Neuronal stem cell (in vitro differentiated cells): ENCODE measurements at regions not wholly inside any gene's neighbourhood (a gene's known extent, or its start where the extent isn't known, plus 50 kb on each side); places are given as distances from the start of the nearest gene placed in this dataset.
"Not testable (repeated sequence)": the region's sequence is repeated elsewhere in the genome, so short reads cannot be mapped to it uniquely, and the experiment has no call there.

Source experiments
- DNase-seq: peaks from one replicate; pipeline ENCODE4 v3.0.0-alpha.2; 2013; ENCODE audit warnings: low spot score
- H2AFZ ChIP-seq: one replicate; pipeline ENCODE4 v1.6.1; 2013; ENCODE audit warnings: mild to moderate bottlenecking, low read length, inconsistent platforms
- H2AK5ac ChIP-seq: 2 replicates; pipeline ENCODE4 v1.6.1; 2013; ENCODE audit warnings: low read depth, mild to moderate bottlenecking, inconsistent platforms, low read length, moderate library complexity, mixed read lengths
- H2BK120ac ChIP-seq: 2 replicates; pipeline ENCODE4 v1.6.1; 2013; ENCODE audit warnings: low read depth, mild to moderate bottlenecking, inconsistent platforms, low read length, moderate library complexity, mixed read lengths
- H2BK12ac ChIP-seq: one replicate; pipeline ENCODE4 v1.6.1; 2013; ENCODE audit warnings: low read length, inconsistent platforms
- H2BK15ac ChIP-seq: 2 replicates; pipeline ENCODE4 v1.6.1; 2013; ENCODE audit warnings: mild to moderate bottlenecking, low read length, inconsistent platforms, mixed read lengths
- H2BK5ac ChIP-seq: one replicate; pipeline ENCODE4 v1.6.1; 2013; ENCODE audit warnings: inconsistent platforms, mild to moderate bottlenecking, low read length, moderate library complexity
- H3K14ac ChIP-seq: one replicate; pipeline ENCODE4 v1.6.1; 2013; ENCODE audit warnings: low read length, inconsistent platforms
- H3K18ac ChIP-seq: 2 replicates; pipeline ENCODE4 v1.6.1; 2013; ENCODE audit warnings: low read length, inconsistent platforms
- H3K23ac ChIP-seq: 2 replicates; pipeline ENCODE4 v1.6.1; 2013; ENCODE audit warnings: low read depth, mild to moderate bottlenecking, mixed read lengths, low read length, inconsistent platforms; ENCODE audit not compliant: poor library complexity
- H3K27ac ChIP-seq: replicated peaks from 3 replicates; pipeline ENCODE4 v1.5.1; 2013; ENCODE audit warnings: low read length, inconsistent platforms
- H3K27me3 ChIP-seq, 3 experiments: 2 replicates each; pipeline ENCODE4 v1.6.1; 2013; ENCODE audit warnings: low read length in 3 of 3, mild to moderate bottlenecking in 2 of 3, inconsistent platforms in 1 of 3, low read depth in 1 of 3, mixed read lengths in 1 of 3, moderate library complexity in 1 of 3; ENCODE audit not compliant: control insufficient read depth in 3 of 3, insufficient read depth in 3 of 3
- H3K36me3 ChIP-seq, 2 donors: replicated peaks in 1 of 2; 2 replicates each; pipeline ENCODE4 v1.6.1; 2013; ENCODE audit warnings: low read length in 2 of 2; ENCODE audit not compliant: control insufficient read depth in 2 of 2, insufficient read depth in 2 of 2
- H3K4ac ChIP-seq: 2 replicates; pipeline ENCODE4 v1.6.1; 2013; ENCODE audit warnings: inconsistent platforms, mild to moderate bottlenecking, low read length, moderate library complexity
- H3K4me1 ChIP-seq, 2 donors: 1 replicate in 1 of 2; 2 replicates in 1 of 2; pipeline ENCODE4 v1.6.1; 2013; ENCODE audit warnings: low read length in 2 of 2, low read depth in 1 of 2; ENCODE audit not compliant: control insufficient read depth in 2 of 2, insufficient read depth in 1 of 2
- H3K4me2 ChIP-seq: one replicate; pipeline ENCODE4 v1.6.1; 2013; ENCODE audit warnings: mild to moderate bottlenecking, low read length, inconsistent platforms; ENCODE audit not compliant: insufficient read depth, poor library complexity, severe bottlenecking
- H3K4me3 ChIP-seq, 2 donors: 2 replicates each; pipeline ENCODE4 v1.5.1; 2013; ENCODE audit warnings: low read length in 2 of 2, mild to moderate bottlenecking in 2 of 2, inconsistent platforms in 1 of 2, moderate library complexity in 1 of 2
- H3K79me1 ChIP-seq: one replicate; pipeline ENCODE4 v1.6.1; 2013; ENCODE audit warnings: low read depth, mild to moderate bottlenecking, inconsistent platforms, low read length, moderate library complexity
- H3K9ac ChIP-seq: one replicate; pipeline ENCODE4 v1.6.1; 2013; ENCODE audit warnings: mild to moderate bottlenecking, low read depth, low read length, inconsistent platforms; ENCODE audit not compliant: poor library complexity
- H3K9me3 ChIP-seq, 2 donors: replicated peaks in 1 of 2; 2 replicates each; pipeline versions ENCODE3 to v1.6.1; 2013; ENCODE audit warnings: low read length in 2 of 2, mild to moderate bottlenecking in 2 of 2, inconsistent platforms in 1 of 2, low read depth in 1 of 2, mixed read lengths in 1 of 2, moderate library complexity in 1 of 2; ENCODE audit not compliant: control insufficient read depth in 2 of 2, insufficient read depth in 1 of 2
- H4K8ac ChIP-seq: one replicate; pipeline ENCODE4 v1.6.1; 2013; ENCODE audit warnings: low read depth, mild to moderate bottlenecking, inconsistent platforms, low read length, moderate library complexity
- H4K91ac ChIP-seq: one replicate; pipeline ENCODE4 v1.6.1; 2013; ENCODE audit warnings: low read length, low read depth, mild to moderate bottlenecking, inconsistent platforms; ENCODE audit not compliant: poor library complexity
- WGBS, 2 donors: extraction: QIAGEN DNeasy Blood & Tissue Kit; methylation state at CpG; one replicate each; pipeline ENCODE4 v1.1.7; 2013; ENCODE audit warnings: missing lambda C conversion rate in 2 of 2, mixed read lengths in 1 of 2; ENCODE audit not compliant: insufficient read length in 2 of 2, insufficient replicate concordance in 1 of 2; ENCODE audit errors: extremely low coverage in 2 of 2; 5-methylcytosine and 5-hydroxymethylcytosine counted together

DNA sequence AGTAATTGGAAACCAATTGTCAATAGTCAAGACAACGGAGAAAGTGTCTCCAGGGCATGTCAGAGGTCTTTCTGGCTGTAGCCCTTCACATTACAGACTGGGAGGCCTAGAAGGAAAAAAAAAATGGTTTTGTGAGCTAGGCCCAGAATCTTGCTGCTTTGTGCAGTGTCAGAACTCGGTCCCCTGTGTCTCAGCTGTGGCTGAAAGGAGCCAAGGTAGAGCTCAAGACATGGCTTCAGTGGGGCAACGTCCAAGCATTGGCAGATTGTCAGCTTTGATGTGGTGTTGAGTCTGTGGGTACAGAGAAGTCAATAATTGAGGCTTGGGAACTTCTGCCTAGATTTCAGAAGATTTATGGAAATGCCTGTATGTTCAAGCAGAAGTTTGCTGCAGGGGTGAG is 103.0 kb downstream of the UGT2B28 start:
- Histone ChIP-seq H2BK120ac (no peak overlapping the region), H3K23ac (no peak overlapping the region), H3K4me1 (no peaks in the 10 kb centered on the region), H2AFZ (no peak overlapping the region), H3K79me1 (no peaks in the 10 kb centered on the region), H2BK12ac (no peak overlapping the region), H4K8ac (no peak overlapping the region), H3K4me2 (no peak overlapping the region), H3K9me3 (no peaks in the 10 kb centered on the region), H3K36me3 (no peaks in the 10 kb centered on the region), H3K18ac (peak overlapping the region; percentile 44), H2BK15ac (no peak overlapping the region), H3K14ac (no peak overlapping the region), H2AK5ac (no peak overlapping the region), H4K91ac (no peak overlapping the region), H3K27ac (no peak overlapping the region), H3K9ac (no peak overlapping the region), H3K27me3 (no peaks in the 10 kb centered on the region), H2BK5ac (no peak overlapping the region), H3K4me3 (no peak overlapping the region), H3K4ac (no peak overlapping the region)
- no CpG with 5 or more reads among the region's 3 CpGs for WGBS, 2 donors
- DNase-seq: no peak

DNA sequence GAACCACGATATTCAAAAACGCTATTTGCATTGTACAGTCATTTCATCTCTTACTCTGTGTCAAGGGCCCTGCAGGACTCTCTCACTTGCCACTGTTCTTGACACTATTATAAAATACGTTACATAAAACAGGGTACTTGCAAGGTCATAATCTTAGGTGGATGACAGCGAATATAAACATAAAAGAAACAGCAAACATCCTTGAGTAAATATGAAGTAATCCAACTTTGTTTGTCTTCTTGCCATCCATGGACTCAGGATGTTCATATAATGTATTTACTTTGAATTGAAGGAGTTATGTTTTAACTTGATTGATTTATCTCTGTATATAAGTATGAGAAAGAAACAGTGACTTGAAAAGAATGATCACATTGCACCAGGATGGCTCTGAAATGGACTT is 106.6 kb downstream of the UGT2B4 start:
- H2AK5ac ChIP-seq, H3K4me1 ChIP-seq, H4K8ac ChIP-seq, H3K9ac ChIP-seq, H4K91ac ChIP-seq, H3K4ac ChIP-seq, H2AFZ ChIP-seq, H2BK5ac ChIP-seq, H2BK12ac ChIP-seq, H3K79me1 ChIP-seq, H2BK120ac ChIP-seq, H3K4me3 ChIP-seq, DNase-seq, H3K18ac ChIP-seq, H3K36me3 ChIP-seq, H3K27ac ChIP-seq, H3K27me3 ChIP-seq, H3K9me3 ChIP-seq, H2BK15ac ChIP-seq, H3K14ac ChIP-seq, H3K4me2 ChIP-seq, H3K23ac ChIP-seq: not testable (repeated sequence)
- WGBS, 2 donors: no CpG with 5 or more reads among the region's 4 CpGs

DNA sequence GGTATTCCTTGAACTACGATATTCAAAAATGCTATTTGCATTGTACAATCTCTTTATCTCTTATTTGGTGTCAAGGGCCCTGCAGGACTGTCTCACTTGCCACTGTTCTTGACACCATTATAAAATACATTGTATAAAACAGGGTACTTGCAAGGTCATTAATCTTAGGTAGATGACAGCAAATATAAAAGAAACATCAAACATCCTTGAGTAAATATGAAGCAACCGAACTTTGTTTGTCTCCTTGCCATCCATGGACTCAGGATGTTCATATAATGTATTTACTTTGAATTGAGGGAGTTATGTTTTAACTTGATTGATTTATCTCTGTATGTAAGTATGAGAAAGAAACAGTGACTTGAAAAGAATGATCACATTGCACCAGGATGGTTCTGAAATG is 87.3 kb downstream of the UGT2B4 start:
- DNase-seq: no peak
- no peak overlapping the region for H2BK120ac ChIP-seq
- H3K14ac ChIP-seq: no peak overlapping the region
- no peak overlapping the region for H2BK12ac ChIP-seq
- H2BK5ac ChIP-seq: no peak overlapping the region
- no peak overlapping the region for H2BK15ac ChIP-seq
- H3K4me1 ChIP-seq: no peaks in the 10 kb centered on the region
- no peaks in the 10 kb centered on the region for H3K79me1 ChIP-seq
- H3K27me3 ChIP-seq: no peaks in the 10 kb centered on the region
- H3K9ac ChIP-seq: no peak overlapping the region
- no peak overlapping the region for H4K91ac ChIP-seq
- no peak overlapping the region for H3K4me3 ChIP-seq
- H3K36me3 ChIP-seq: no peaks in the 10 kb centered on the region
- no peaks in the 10 kb centered on the region for H3K9me3 ChIP-seq
- H3K18ac ChIP-seq: no peak overlapping the region
- H4K8ac ChIP-seq: no peak overlapping the region
- no peak overlapping the region for H3K23ac ChIP-seq
- no peak overlapping the region for H3K4me2 ChIP-seq
- no peak overlapping the region for H2AFZ ChIP-seq
- H2AK5ac ChIP-seq: no peak overlapping the region
- H3K27ac ChIP-seq: no peak overlapping the region
- WGBS, 2 donors: no CpG with 5 or more reads among the region's 2 CpGs
- H3K4ac ChIP-seq: no peak overlapping the region

DNA sequence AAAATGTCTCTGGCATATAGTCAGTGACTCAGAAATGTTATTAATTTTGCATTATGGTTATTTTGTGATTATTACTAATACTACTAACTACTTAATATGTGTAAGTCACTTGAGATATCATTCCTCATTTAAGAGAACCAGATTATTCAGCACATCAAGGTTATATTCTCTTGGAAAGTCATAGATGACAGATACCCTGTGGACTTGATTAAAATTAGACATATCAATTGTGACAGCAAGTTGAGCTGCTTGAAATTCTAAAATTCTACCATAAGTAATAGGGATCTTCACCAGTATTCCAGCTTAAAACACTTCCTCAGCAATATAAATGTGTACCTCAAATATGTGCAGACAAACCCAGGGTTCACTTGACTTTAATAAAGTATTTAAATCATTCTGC is 83.7 kb downstream of the UGT2B4 start:
- not testable (repeated sequence) for H2AK5ac ChIP-seq, H2BK15ac ChIP-seq, H3K4me3 ChIP-seq, H3K27ac ChIP-seq, H2BK5ac ChIP-seq, H3K9me3 ChIP-seq, H3K4me1 ChIP-seq, H3K36me3 ChIP-seq, H2BK120ac ChIP-seq, H3K23ac ChIP-seq, H4K91ac ChIP-seq, H2AFZ ChIP-seq, H3K79me1 ChIP-seq, H3K9ac ChIP-seq, H2BK12ac ChIP-seq, H3K18ac ChIP-seq, H3K14ac ChIP-seq, H3K4me2 ChIP-seq, H3K27me3 ChIP-seq, DNase-seq, H3K4ac ChIP-seq, H4K8ac ChIP-seq
